HCT116 (cell line): ENCODE measurements at regions not wholly inside any gene's neighbourhood (a gene's known extent, or its start where the extent isn't known, plus 50 kb on each side); places are given as distances from the start of the nearest gene placed in this dataset.

ENCODE experiments used
- ATAC-seq: fragments of 200-7000 bp; cut with Tn5 transposase; 2 replicates; pipeline ENCODE4 v1.9.1; 2020; ENCODE audit warnings: mild to moderate bottlenecking, moderate library complexity
- BruUV-seq: library from RNA; stranded (reverse); fragments of 400-500 nt; replicated peaks from 2 replicates; lab custom pipeline; 2021; lab: Mats Ljungman, UMichigan
- CTCF ChIA-PET: fragments of 300-600 bp; sonication (Branson Sonifier 250); formaldehyde crosslinking; loops from one replicate; lab custom pipeline; 2021; ENCODE audit warnings: antibody characterized with exemption; lab: Charles Lee
- POLR2A ChIA-PET: fragments of 300-600, 350-600 bp; sonication (Branson Sonifier 250); formaldehyde crosslinking; loops from one replicate; lab custom pipeline; 2021; ENCODE audit warnings: antibody characterized with exemption; lab: Charles Lee
- RAD21 ChIA-PET, 2 experiments: fragments of 300-600 bp; sonication (Branson Sonifier 250); formaldehyde crosslinking; loops; one replicate each; lab custom pipeline; 2023; ENCODE audit warnings: low total read pairs in 2 of 2; ENCODE audit not compliant: uncharacterized antibody in 2 of 2, unreplicated experiment in 2 of 2, low non-redundant PET in 1 of 2; lab: Charles Lee
- DNase-seq: peaks from one replicate; pipeline ENCODE4 v3.0.0-alpha.2; 2010; ENCODE audit warnings: low read depth, low spot score
- H2AFZ ChIP-seq: fragments of 200-600 bp; shearing (Covaris generic), sonication (generic); 2 replicates; pipeline ENCODE4 v1.6.1; 2017; ENCODE audit warnings: low read depth, mixed run types, mixed read lengths, antibody characterized with exemption, low read length; ENCODE audit not compliant: poor library complexity, severe bottlenecking
- H3K27ac ChIP-seq: 2 replicates; pipeline ENCODE4 v1.5.1; 2012; ENCODE audit warnings: low read depth, low read length
- H3K27me3 ChIP-seq: fragments of 200-600 bp; sonication (generic); 2 replicates; pipeline ENCODE4 v1.6.1; 2016; ENCODE audit warnings: mixed run types, low read length, mixed read lengths; ENCODE audit not compliant: insufficient read depth
- H3K36me3 ChIP-seq, 2 experiments: fragments of 200-500 bp in 1 of 2; fragments of 200-600 bp in 1 of 2; sonication (Bioruptor generic) in 1 of 2; sonication (generic) in 1 of 2; 2 replicates each; pipeline versions ENCODE4 v1.5.1 to v1.6.1; 2014 to 2016; ENCODE audit warnings: low read length in 2 of 2, inconsistent platforms in 1 of 2, mixed read lengths in 1 of 2, mixed run types in 1 of 2; ENCODE audit not compliant: insufficient read depth in 2 of 2, control insufficient read depth in 1 of 2
- H3K4me1 ChIP-seq, 2 experiments: fragments of 200-600 bp in 1 of 2; sonication (generic) in 1 of 2; 2 replicates each; pipeline versions ENCODE4 v1.5.1 to v1.6.1; 2012 to 2017; ENCODE audit warnings: low read length in 2 of 2, inconsistent platforms in 1 of 2, mild to moderate bottlenecking in 1 of 2, mixed read lengths in 1 of 2, mixed run types in 1 of 2, moderate library complexity in 1 of 2; ENCODE audit not compliant: insufficient read depth in 2 of 2, control insufficient read depth in 1 of 2
- H3K4me2 ChIP-seq: fragments of 200-600 bp; sonication (generic); 2 replicates; pipeline ENCODE4 v1.6.1; 2017; ENCODE audit warnings: mixed run types, low read length, mixed read lengths
- H3K4me3 ChIP-seq, 2 experiments: fragments of 200-600 bp in 1 of 2; sonication (generic) in 1 of 2; replicated peaks in 1 of 2; 2 replicates each; pipeline ENCODE4 v1.5.1; 2011 to 2016; ENCODE audit warnings: low read length in 2 of 2, control low read depth in 1 of 2, low read depth in 1 of 2, mild to moderate bottlenecking in 1 of 2, mixed read lengths in 1 of 2, mixed run types in 1 of 2
- H3K79me2 ChIP-seq: fragments of 200-600 bp; sonication (generic); 2 replicates; pipeline ENCODE4 v1.6.1; 2017; ENCODE audit warnings: mild to moderate bottlenecking, mixed run types, low read length, moderate library complexity, mixed read lengths; ENCODE audit not compliant: insufficient read depth
- H3K9ac ChIP-seq: fragments of 200-600 bp; sonication (generic); 2 replicates; pipeline ENCODE4 v1.6.1; 2016; ENCODE audit warnings: low read length, mixed read lengths
- H3K9me2 ChIP-seq: fragments of 200-600 bp; sonication (generic), shearing (Covaris generic); 2 replicates; pipeline ENCODE4 v1.6.1; 2017; ENCODE audit warnings: mixed run types, mild to moderate bottlenecking, moderate library complexity; ENCODE audit not compliant: insufficient read depth
- H3K9me3 ChIP-seq, 2 experiments: fragments of 200-500 bp in 1 of 2; fragments of 200-600 bp in 1 of 2; sonication (Bioruptor generic) in 1 of 2; sonication (generic) in 1 of 2; 2 replicates each; pipeline ENCODE4 v1.6.1; 2014 to 2017; ENCODE audit warnings: low read length in 2 of 2, mixed read lengths in 2 of 2, inconsistent platforms in 1 of 2, low read depth in 1 of 2, mild to moderate bottlenecking in 1 of 2, mixed run types in 1 of 2, moderate library complexity in 1 of 2; ENCODE audit not compliant: control insufficient read depth in 1 of 2, insufficient read depth in 1 of 2
- H4K20me1 ChIP-seq: fragments of 200-600 bp; sonication (generic), shearing (Covaris generic); 2 replicates; pipeline ENCODE4 v1.6.1; 2017; ENCODE audit warnings: mixed run types, mild to moderate bottlenecking, moderate library complexity; ENCODE audit not compliant: insufficient read depth
- ATF3 ChIP-seq: IDR thresholded peaks from 2 replicates; pipeline ENCODE4 v1.6.1; 2012
- CBX3 ChIP-seq: IDR thresholded peaks from 2 replicates; pipeline ENCODE4 v1.6.1; 2012; ENCODE audit warnings: low read depth
- CEBPB ChIP-seq: IDR thresholded peaks from 2 replicates; pipeline ENCODE4 v1.6.1; 2012; ENCODE audit warnings: low read depth
- CTCF ChIP-seq, 3 experiments: fragments of 200-600 bp in 1 of 3; sonication (generic) in 1 of 3; IDR thresholded peaks in 2 of 3; conservative IDR thresholded peaks in 1 of 3; 2 replicates each; pipeline ENCODE4 v1.5.1; 2012 to 2017; ENCODE audit warnings: low read depth in 2 of 3, low read length in 2 of 3, antibody characterized with exemption in 1 of 3, borderline replicate concordance in 1 of 3, control low read depth in 1 of 3, mild to moderate bottlenecking in 1 of 3, mixed read lengths in 1 of 3, mixed run types in 1 of 3, moderate library complexity in 1 of 3; ENCODE audit not compliant: insufficient read depth in 1 of 3
- EGR1 ChIP-seq: IDR thresholded peaks from 2 replicates; pipeline ENCODE4 v1.6.1; 2012; ENCODE audit warnings: low read depth
- EZH2 ChIP-seq: fragments of 200-600 bp; sonication (generic); IDR thresholded peaks from 2 replicates; pipeline ENCODE4 v1.6.1; 2017; ENCODE audit warnings: antibody characterized with exemption, mixed run types
- EZH2phosphoT487 ChIP-seq: fragments of 200-600 bp; IDR thresholded peaks from 2 replicates; pipeline ENCODE4 v1.6.1; 2018; ENCODE audit warnings: antibody characterized with exemption, borderline replicate concordance
- FOSL1 ChIP-seq: IDR thresholded peaks from 2 replicates; pipeline ENCODE4 v1.6.1; 2012; ENCODE audit warnings: low read depth
- JUND ChIP-seq: IDR thresholded peaks from 2 replicates; pipeline ENCODE4 v1.6.1; 2012
- POLR2A ChIP-seq: IDR thresholded peaks from 2 replicates; pipeline ENCODE4 v1.7.0; 2011; ENCODE audit warnings: borderline replicate concordance; ENCODE audit not compliant: insufficient read depth, insufficient read length; ENCODE audit errors: extremely low read depth
- POLR2AphosphoS5 ChIP-seq: IDR thresholded peaks from 2 replicates; pipeline ENCODE4 v1.6.1; 2011; ENCODE audit warnings: mild to moderate bottlenecking, low read depth, low read length, moderate library complexity
- RAD21 ChIP-seq: IDR thresholded peaks from 2 replicates; pipeline ENCODE4 v1.6.1; 2012; ENCODE audit warnings: low read depth, mild to moderate bottlenecking
- REST ChIP-seq: IDR thresholded peaks from 2 replicates; pipeline ENCODE4 v1.6.1; 2012; ENCODE audit warnings: low read depth
- SIN3A ChIP-seq: IDR thresholded peaks from 2 replicates; pipeline ENCODE4 v1.6.1; 2012; ENCODE audit warnings: low read depth
- SP1 ChIP-seq: IDR thresholded peaks from 2 replicates; pipeline ENCODE4 v1.6.1; 2012; ENCODE audit warnings: low read depth
- TCF7L2 ChIP-seq: IDR thresholded peaks from 2 replicates; pipeline ENCODE4 v1.7.0; 2011; ENCODE audit warnings: borderline replicate concordance, inconsistent platforms; ENCODE audit not compliant: insufficient read depth, insufficient read length; ENCODE audit errors: extremely low read depth
- YY1 ChIP-seq: IDR thresholded peaks from 2 replicates; pipeline ENCODE4 v1.6.1; 2011; ENCODE audit warnings: low read length, low read depth, moderate library complexity, mild to moderate bottlenecking; ENCODE audit not compliant: insufficient replicate concordance; ENCODE audit errors: extremely low read depth
- ZNF274 ChIP-seq: fragments of 200-500 bp; sonication (Bioruptor generic); IDR thresholded peaks from 2 replicates; pipeline ENCODE4 v1.6.1; 2014; ENCODE audit warnings: mild to moderate bottlenecking, low read depth, low read length, inconsistent platforms
- intact Hi-C: fragments of 100-400 bp; cut with micrococcal nuclease; formaldehyde crosslinking; loops from 2 replicates; pipeline ENCODE4 v1.10.0; 2022

GRCh38 chr7:131803816-131804215 is 247.4 kb upstream of the PODXL start:
- H3K27me3 ChIP-seq: peaks cover 21% of the 10 kb centered on the region

More at GRCh38 chr7:131803816-131804215, 247.4 kb upstream of the PODXL start:
- ChIA-PET CTCF (no interaction called here), POLR2A (no interaction called here), RAD21 (no interaction called here)
- Histone ChIP-seq H3K27ac (no peak overlapping the region), H3K4me3 (no peak overlapping the region), H3K9me2 (no peaks in the 10 kb centered on the region), H2AFZ (no peak overlapping the region), H3K4me2 (no peak overlapping the region), H3K9me3 (no peaks in the 10 kb centered on the region), H3K79me2 (no peaks in the 10 kb centered on the region), H3K36me3 (no peaks in the 10 kb centered on the region), H3K9ac (no peak overlapping the region)
- intact Hi-C loops: no loop called here
- no TSS peak for BruUV-seq
- ATAC-seq (no peak), DNase-seq (no peak)
- TF ChIP-seq RAD21 (no peak), SIN3A (no peak), ATF3 (no peak), EZH2phosphoT487 (no peak), EGR1 (no peak), YY1 (no peak), CEBPB (no peak), TCF7L2 (no peak), ZNF274 (no peak), CTCF (IDR thresholded peaks at IDR 0.05 in 2 of 3, conservative IDR thresholded peaks at IDR 0.05 in 1 of 3; ENCODE audit: borderline replicate concordance in 1 of 3, insufficient read depth in 1 of 3, low read depth in 2 of 3, low read length in 2 of 3) (no peak), SP1 (no peak), EZH2 (no peak), POLR2AphosphoS5 (no peak), REST (no peak), POLR2A (no peak), CBX3 (no peak), FOSL1 (no peak), JUND (no peak)
- TF ChIP-seq, all 23 proteins: peak for 0
- Histone ChIP-seq H3K4me1 (no peaks in the 10 kb centered on the region), H4K20me1 (no peaks in the 10 kb centered on the region)
